Ishikawa (cell line): ENCODE measurements at regions not wholly inside any gene's neighbourhood (a gene's known extent, or its start where the extent isn't known, plus 50 kb on each side); places are given as distances from the start of the nearest gene placed in this dataset.

Source experiments
- CEBPB ChIP-seq: IDR thresholded peaks from 2 replicates; pipeline ENCODE4 v1.6.1; 2012
- CREB1 ChIP-seq: IDR thresholded peaks from 2 replicates; pipeline ENCODE4 v1.6.1; 2012; ENCODE audit warnings: low read depth
- EGR1 ChIP-seq: IDR thresholded peaks from 2 replicates; pipeline ENCODE4 v1.6.1; 2012
- EP300 ChIP-seq: IDR thresholded peaks from 2 replicates; pipeline ENCODE4 v1.6.1; 2012; ENCODE audit warnings: borderline replicate concordance
- FOXM1 ChIP-seq: IDR thresholded peaks from 2 replicates; pipeline ENCODE4 v1.6.1; 2012; ENCODE audit warnings: low read depth, borderline replicate concordance
- NFIC ChIP-seq: IDR thresholded peaks from 2 replicates; pipeline ENCODE4 v1.6.1; 2012
- RAD21 ChIP-seq: IDR thresholded peaks from 2 replicates; pipeline ENCODE4 v1.6.1; 2012; ENCODE audit warnings: low read depth
- TAF1 ChIP-seq: IDR thresholded peaks from 2 replicates; pipeline ENCODE4 v1.6.1; 2012; ENCODE audit warnings: low read depth, mild to moderate bottlenecking
- TCF12 ChIP-seq: IDR thresholded peaks from 2 replicates; pipeline ENCODE4 v1.6.1; 2012; ENCODE audit warnings: low read depth
- TEAD4 ChIP-seq: IDR thresholded peaks from 2 replicates; pipeline ENCODE4 v1.6.1; 2012
- YY1 ChIP-seq: IDR thresholded peaks from 2 replicates; pipeline ENCODE4 v1.6.1; 2012; ENCODE audit warnings: low read depth
- ZBTB7A ChIP-seq: IDR thresholded peaks from 2 replicates; pipeline ENCODE4 v1.6.1; 2012; ENCODE audit warnings: low read depth
- TF ChIP-seq, protein P1 (sequence below): IDR thresholded peaks from 2 replicates; pipeline ENCODE4 v1.6.1; 2012; ENCODE audit warnings: low read depth, mild to moderate bottlenecking
- TF ChIP-seq, protein P2 (sequence below): IDR thresholded peaks from 2 replicates; pipeline ENCODE4 v1.6.1; 2012
- TF ChIP-seq, protein P3 (sequence below): IDR thresholded peaks from 2 replicates; pipeline ENCODE4 v1.6.1; 2012

DNA sequence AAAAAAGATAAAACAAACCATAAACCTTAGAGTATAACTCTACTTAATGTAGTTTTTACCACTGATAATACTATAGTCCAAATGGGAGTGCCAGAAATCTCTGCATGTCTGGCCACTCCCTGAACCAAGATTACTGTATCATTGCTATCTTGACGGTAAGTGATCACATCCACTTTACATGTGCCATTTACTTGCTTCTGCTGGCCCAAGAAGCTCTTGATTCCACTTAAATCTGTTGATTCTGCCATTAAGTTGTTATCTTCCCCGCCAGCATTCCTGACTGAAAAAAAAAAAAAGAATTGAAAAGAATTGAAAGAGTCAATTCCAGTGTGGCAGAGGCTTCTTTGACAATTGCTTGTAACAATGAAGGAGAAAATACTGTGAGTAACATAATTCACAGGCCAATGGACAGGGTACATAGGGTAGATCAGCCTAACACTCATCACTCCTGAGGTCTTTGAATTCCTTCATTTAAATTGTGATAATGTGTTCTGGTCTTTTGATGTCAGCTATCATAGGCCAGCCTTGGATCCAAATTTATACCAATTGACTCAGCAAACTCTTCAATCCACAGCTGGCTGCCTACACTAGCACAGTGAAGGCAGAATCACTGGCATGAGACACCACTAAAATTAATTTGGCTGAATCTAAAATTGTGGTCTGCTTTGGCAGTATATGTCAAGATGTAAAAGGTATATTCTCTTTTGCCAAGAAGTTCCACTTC is 665.2 kb upstream of the FLRT2 start:
- TF ChIP-seq EGR1, result no peak
- TF ChIP-seq, protein P1, sequence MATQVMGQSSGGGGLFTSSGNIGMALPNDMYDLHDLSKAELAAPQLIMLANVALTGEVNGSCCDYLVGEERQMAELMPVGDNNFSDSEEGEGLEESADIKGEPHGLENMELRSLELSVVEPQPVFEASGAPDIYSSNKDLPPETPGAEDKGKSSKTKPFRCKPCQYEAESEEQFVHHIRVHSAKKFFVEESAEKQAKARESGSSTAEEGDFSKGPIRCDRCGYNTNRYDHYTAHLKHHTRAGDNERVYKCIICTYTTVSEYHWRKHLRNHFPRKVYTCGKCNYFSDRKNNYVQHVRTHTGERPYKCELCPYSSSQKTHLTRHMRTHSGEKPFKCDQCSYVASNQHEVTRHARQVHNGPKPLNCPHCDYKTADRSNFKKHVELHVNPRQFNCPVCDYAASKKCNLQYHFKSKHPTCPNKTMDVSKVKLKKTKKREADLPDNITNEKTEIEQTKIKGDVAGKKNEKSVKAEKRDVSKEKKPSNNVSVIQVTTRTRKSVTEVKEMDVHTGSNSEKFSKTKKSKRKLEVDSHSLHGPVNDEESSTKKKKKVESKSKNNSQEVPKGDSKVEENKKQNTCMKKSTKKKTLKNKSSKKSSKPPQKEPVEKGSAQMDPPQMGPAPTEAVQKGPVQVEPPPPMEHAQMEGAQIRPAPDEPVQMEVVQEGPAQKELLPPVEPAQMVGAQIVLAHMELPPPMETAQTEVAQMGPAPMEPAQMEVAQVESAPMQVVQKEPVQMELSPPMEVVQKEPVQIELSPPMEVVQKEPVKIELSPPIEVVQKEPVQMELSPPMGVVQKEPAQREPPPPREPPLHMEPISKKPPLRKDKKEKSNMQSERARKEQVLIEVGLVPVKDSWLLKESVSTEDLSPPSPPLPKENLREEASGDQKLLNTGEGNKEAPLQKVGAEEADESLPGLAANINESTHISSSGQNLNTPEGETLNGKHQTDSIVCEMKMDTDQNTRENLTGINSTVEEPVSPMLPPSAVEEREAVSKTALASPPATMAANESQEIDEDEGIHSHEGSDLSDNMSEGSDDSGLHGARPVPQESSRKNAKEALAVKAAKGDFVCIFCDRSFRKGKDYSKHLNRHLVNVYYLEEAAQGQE, result no peak
- TF ChIP-seq TCF12, result no peak
- no peak for TF ChIP-seq TEAD4
- TF ChIP-seq TAF1, result no peak
- TF ChIP-seq RAD21, result no peak
- no peak for TF ChIP-seq ZBTB7A
- TF ChIP-seq NFIC, result no peak
- TF ChIP-seq CEBPB, result no peak
- TF ChIP-seq, protein P2, sequence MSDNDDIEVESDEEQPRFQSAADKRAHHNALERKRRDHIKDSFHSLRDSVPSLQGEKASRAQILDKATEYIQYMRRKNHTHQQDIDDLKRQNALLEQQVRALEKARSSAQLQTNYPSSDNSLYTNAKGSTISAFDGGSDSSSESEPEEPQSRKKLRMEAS, result no peak
- TF ChIP-seq EP300, result no peak
- no peak for TF ChIP-seq YY1
- TF ChIP-seq, protein P3, sequence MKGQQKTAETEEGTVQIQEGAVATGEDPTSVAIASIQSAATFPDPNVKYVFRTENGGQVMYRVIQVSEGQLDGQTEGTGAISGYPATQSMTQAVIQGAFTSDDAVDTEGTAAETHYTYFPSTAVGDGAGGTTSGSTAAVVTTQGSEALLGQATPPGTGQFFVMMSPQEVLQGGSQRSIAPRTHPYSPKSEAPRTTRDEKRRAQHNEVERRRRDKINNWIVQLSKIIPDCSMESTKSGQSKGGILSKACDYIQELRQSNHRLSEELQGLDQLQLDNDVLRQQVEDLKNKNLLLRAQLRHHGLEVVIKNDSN, result no peak
- no peak for TF ChIP-seq FOXM1
- no peak for TF ChIP-seq CREB1

DNA sequence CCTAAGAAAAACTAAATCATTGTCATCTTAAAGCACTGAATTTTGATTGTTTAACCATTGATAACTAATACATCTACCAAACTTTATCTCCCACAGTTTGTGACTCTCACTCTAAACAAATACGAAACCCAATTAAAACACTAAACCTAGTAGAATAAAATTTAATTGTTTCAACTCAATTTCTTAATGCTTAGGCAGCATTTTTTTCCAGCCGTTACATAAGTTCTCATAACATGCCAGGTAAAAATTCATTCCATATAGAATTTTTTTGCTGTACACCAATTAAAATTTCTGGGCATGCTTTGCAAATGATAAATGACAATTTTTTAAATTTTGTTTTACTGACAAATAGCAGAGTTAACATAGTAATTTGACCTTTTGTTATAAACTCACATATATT is 658.2 kb upstream of the FLRT2 start:
- TF ChIP-seq, protein P1, result no peak
- no peak for TF ChIP-seq CREB1
- no peak for TF ChIP-seq TEAD4
- no peak for TF ChIP-seq ZBTB7A
- TF ChIP-seq TAF1, result no peak
- TF ChIP-seq NFIC, result no peak
- TF ChIP-seq FOXM1, result no peak
- no peak for TF ChIP-seq EGR1
- TF ChIP-seq, protein P2, result no peak
- no peak for TF ChIP-seq YY1
- TF ChIP-seq, protein P3, result no peak
- no peak for TF ChIP-seq RAD21
- TF ChIP-seq CEBPB, result no peak
- no peak for TF ChIP-seq EP300
- no peak for TF ChIP-seq TCF12

DNA sequence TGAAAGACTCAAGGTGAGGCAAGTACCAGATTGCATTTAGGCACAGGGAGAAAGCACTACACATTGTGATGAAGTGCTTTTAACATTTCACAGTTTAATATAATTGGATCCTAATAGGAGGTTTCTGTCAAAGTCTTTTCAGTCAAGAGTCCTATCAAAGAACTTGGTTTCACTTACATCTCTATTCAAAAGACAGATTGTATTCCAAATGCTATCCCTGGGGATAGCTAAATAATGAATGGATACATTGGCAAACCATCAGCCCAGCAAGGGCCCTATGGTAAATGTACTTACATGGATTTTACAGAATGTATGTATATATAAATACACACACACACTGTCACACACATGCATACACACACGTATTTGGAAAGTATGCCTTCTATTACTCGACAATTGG is 655.5 kb upstream of the FLRT2 start:
- no peak for TF ChIP-seq RAD21
- TF ChIP-seq EGR1, result no peak
- no peak for TF ChIP-seq NFIC

DNA sequence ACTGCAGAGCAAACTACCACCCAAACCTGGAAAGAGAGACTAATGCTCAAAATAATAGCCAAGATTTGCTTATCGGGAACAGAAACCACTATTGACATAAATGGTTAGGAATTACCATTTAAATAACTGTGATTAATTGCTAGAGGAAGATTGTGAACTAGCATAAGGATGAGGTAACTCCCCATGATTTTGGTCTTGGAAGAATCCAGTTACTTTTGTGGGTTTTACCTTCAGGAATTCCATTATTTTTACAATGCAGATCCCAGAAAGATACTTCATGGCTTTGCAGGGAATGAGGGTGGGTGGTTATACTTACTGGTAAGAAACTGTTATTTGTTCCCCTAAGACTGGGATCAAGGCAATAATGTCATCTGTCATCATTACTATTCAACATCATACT is 652.9 kb upstream of the FLRT2 start:
- TF ChIP-seq NFIC (no peak), CREB1 (no peak), TAF1 (no peak), EGR1 (no peak), YY1 (no peak), EP300 (no peak), ZBTB7A (no peak)
- TF ChIP-seq, protein P2, result no peak

DNA sequence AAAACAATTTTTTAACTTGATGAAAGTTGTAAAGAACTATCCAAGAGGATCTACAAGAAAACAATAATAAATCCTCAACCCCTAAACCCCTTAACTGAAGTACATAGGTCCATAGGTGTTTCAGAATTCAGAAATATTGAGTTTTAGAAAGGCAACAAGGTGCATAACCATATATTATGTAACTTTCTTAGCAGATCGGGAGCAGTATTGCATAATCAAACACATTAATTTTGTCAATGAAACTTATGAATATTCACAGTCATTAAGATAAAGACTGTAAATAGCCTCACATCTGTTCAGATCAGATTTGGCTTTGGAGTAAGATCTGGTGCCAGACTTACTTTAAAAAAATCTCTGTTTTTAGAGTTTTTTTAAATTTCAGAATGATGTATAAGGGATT is 647.1 kb upstream of the FLRT2 start:
- TF ChIP-seq, protein P3, result no peak
- TF ChIP-seq FOXM1, result no peak
- TF ChIP-seq, protein P2, result no peak
- no peak for TF ChIP-seq RAD21
- no peak for TF ChIP-seq NFIC
- no peak for TF ChIP-seq YY1
- no peak for TF ChIP-seq CREB1
- no peak for TF ChIP-seq TEAD4
- no peak for TF ChIP-seq EGR1
- no peak for TF ChIP-seq TCF12
- no peak for TF ChIP-seq ZBTB7A
- no peak for TF ChIP-seq EP300
